ENCODE measurements at regions not wholly inside any gene's neighbourhood (a gene's known extent, or its start where the extent isn't known, plus 50 kb on each side); places are given as distances from the start of the nearest gene placed in this dataset.
"Not testable (repeated sequence)": the region's sequence is repeated elsewhere in the genome, so short reads cannot be mapped to it uniquely, and the experiment has no call there.

DNA sequence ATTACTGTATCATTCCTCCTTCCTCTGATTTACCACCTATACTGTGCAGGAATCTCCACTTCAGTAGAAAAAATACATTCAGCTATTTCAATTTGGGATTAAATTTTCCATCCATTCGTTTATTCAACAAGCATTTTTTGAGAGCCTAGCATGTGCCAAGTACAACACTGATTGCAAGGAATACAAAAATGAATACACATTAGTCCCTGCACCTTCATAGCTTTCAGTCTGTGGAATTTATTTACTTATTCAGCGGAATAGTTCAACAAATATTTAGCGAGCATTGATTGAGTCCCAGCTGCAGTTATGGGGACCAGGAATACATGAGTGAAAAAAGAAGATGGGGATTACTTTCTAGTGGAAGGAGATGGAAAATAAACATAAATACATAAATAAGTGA lies 606.8 kb upstream of the TBL1XR1 start:
- Histone ChIP-seq H4K20me1 (ENCODE audit: control insufficient read depth, insufficient read depth, low read depth, low read length) (no peaks in the 10 kb centered on the region), H3K4me2 (ENCODE audit: low read length) (no peak overlapping the region), H3F3A (ENCODE audit: control insufficient read depth, insufficient read depth) (no peaks in the 10 kb centered on the region), H3K4me1 (ENCODE audit: control insufficient read depth, low read length) (no peaks in the 10 kb centered on the region), H3K79me2 (ENCODE audit: control insufficient read depth, low read length) (no peaks in the 10 kb centered on the region), H3K36me3 (ENCODE audit: control insufficient read depth, low read length) (no peaks in the 10 kb centered on the region), H3K9me2 (replicated peaks; ENCODE audit: control insufficient read depth, low read length) (no peaks in the 10 kb centered on the region), H3K27ac (ENCODE audit: low read depth, low read length) (no peak overlapping the region), H3K9me3 (ENCODE audit: control insufficient read depth, insufficient read depth, low read length) (peaks cover 2% of the 10 kb centered on the region; the same call in 1 of the 2 replicates), H3K4me3 (ENCODE audit: low read length) (no peak overlapping the region), H3K27me3 (ENCODE audit: control insufficient read depth, low read length) (no peaks in the 10 kb centered on the region)
- no peak for TF ChIP-seq EZH2phosphoT487 (IDR thresholded peaks at IDR 0.05; ENCODE audit: borderline replicate concordance, low read length)
- TF ChIP-seq, protein P1, sequence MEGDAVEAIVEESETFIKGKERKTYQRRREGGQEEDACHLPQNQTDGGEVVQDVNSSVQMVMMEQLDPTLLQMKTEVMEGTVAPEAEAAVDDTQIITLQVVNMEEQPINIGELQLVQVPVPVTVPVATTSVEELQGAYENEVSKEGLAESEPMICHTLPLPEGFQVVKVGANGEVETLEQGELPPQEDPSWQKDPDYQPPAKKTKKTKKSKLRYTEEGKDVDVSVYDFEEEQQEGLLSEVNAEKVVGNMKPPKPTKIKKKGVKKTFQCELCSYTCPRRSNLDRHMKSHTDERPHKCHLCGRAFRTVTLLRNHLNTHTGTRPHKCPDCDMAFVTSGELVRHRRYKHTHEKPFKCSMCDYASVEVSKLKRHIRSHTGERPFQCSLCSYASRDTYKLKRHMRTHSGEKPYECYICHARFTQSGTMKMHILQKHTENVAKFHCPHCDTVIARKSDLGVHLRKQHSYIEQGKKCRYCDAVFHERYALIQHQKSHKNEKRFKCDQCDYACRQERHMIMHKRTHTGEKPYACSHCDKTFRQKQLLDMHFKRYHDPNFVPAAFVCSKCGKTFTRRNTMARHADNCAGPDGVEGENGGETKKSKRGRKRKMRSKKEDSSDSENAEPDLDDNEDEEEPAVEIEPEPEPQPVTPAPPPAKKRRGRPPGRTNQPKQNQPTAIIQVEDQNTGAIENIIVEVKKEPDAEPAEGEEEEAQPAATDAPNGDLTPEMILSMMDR (IDR thresholded peaks at IDR 0.05; ENCODE audit: low read depth, low read length, poor library complexity, severe bottlenecking) = no peak

DNA sequence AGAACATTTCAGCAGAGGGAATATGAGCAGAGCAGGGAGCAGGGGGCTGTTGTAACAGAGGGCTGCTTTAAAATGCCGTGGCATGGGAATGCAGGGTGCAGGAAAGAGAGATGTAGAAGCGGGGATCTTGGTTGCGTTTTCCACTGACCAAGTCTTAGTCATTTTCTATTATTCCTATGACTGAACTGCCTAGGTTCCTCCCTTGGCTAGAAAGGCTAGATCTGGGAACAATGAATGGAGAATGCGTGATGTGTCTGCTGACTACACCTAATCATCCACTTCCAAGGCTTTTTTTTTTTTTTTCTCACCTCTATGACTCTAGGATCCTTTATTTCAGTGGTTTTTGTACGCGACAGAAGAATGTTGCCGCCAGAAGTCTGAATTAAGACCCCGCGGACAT lies 607.4 kb upstream of the TBL1XR1 start:
- Histone ChIP-seq H3K36me3 (ENCODE audit: control insufficient read depth, low read length) (no peaks in the 10 kb centered on the region), H3K4me2 (ENCODE audit: low read length) (no peak overlapping the region), H3F3A (ENCODE audit: control insufficient read depth, insufficient read depth) (no peaks in the 10 kb centered on the region), H3K27me3 (ENCODE audit: control insufficient read depth, low read length) (no peaks in the 10 kb centered on the region), H3K9me3 (ENCODE audit: control insufficient read depth, insufficient read depth, low read length) (peaks cover 2% of the 10 kb centered on the region; the same call in 1 of the 2 replicates), H3K9me2 (replicated peaks; ENCODE audit: control insufficient read depth, low read length) (no peaks in the 10 kb centered on the region), H3K27ac (ENCODE audit: low read depth, low read length) (no peak overlapping the region), H3K79me2 (ENCODE audit: control insufficient read depth, low read length) (no peaks in the 10 kb centered on the region), H4K20me1 (ENCODE audit: control insufficient read depth, insufficient read depth, low read depth, low read length) (no peaks in the 10 kb centered on the region), H3K4me1 (ENCODE audit: control insufficient read depth, low read length) (no peaks in the 10 kb centered on the region), H3K4me3 (ENCODE audit: low read length) (no peak overlapping the region)
- TF ChIP-seq EZH2phosphoT487 (IDR thresholded peaks at IDR 0.05; ENCODE audit: borderline replicate concordance, low read length) = no peak
- TF ChIP-seq, protein P1 (IDR thresholded peaks at IDR 0.05; ENCODE audit: low read depth, low read length, poor library complexity, severe bottlenecking) = no peak

DNA sequence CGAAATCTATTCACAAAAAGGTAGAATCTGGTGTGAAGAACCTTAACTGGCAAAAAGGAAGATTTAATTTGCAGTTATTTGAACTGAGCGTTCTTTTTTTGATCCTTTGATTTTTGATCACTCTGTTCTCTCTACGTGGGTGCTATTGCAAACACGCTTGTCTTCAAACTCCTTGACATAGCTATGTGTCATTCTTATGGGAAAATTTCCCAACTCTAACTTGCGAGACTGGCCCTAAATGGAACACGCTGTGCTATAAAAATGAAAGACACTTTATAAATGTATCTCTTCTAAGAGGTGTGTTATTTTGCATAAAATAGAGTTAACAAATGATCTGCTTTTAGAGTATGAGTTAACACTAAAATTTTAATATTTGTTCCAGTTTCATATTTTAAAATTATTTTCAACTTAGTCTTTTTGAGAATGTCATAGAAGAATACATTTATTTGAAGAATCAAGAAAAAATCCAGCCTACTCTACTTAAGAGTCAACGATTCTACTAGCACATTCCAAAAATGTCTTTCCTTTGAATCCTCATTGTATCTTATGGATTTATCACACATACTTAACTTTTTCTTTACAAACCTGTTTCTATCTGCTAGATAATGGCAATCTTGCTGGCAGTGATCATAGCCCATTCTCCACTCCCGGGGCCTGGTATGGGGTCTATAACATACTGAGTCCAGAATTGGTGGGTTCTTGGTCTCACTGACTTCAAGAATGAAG lies 610.0 kb upstream of the TBL1XR1 start:
- no peaks in the 10 kb centered on the region for H3K27me3 ChIP-seq (ENCODE audit: control insufficient read depth, low read length)
- H3K4me2 ChIP-seq (ENCODE audit: low read length) = no peak overlapping the region
- no peak for TF ChIP-seq EZH2phosphoT487 (IDR thresholded peaks at IDR 0.05; ENCODE audit: borderline replicate concordance, low read length)
- TF ChIP-seq, protein P1 (IDR thresholded peaks at IDR 0.05; ENCODE audit: low read depth, low read length, poor library complexity, severe bottlenecking) = no peak
- peaks cover 18% of the 10 kb centered on the region for H3K4me1 ChIP-seq (ENCODE audit: control insufficient read depth, low read length)
- H3K79me2 ChIP-seq (ENCODE audit: control insufficient read depth, low read length) = no peaks in the 10 kb centered on the region
- H3K4me3 ChIP-seq (ENCODE audit: low read length) = no peak overlapping the region
- H3K9me3 ChIP-seq (ENCODE audit: control insufficient read depth, insufficient read depth, low read length) = peaks cover 2% of the 10 kb centered on the region; the same call in 1 of the 2 replicates
- no peaks in the 10 kb centered on the region for H3K36me3 ChIP-seq (ENCODE audit: control insufficient read depth, low read length)
- H4K20me1 ChIP-seq (ENCODE audit: control insufficient read depth, insufficient read depth, low read depth, low read length) = no peaks in the 10 kb centered on the region
- no peak overlapping the region for H3K27ac ChIP-seq (ENCODE audit: low read depth, low read length)
- peaks cover 4% of the 10 kb centered on the region; the same call in 1 of the 2 replicates for H3F3A ChIP-seq (ENCODE audit: control insufficient read depth, insufficient read depth)
- no peaks in the 10 kb centered on the region for H3K9me2 ChIP-seq (replicated peaks; ENCODE audit: control insufficient read depth, low read length)

DNA sequence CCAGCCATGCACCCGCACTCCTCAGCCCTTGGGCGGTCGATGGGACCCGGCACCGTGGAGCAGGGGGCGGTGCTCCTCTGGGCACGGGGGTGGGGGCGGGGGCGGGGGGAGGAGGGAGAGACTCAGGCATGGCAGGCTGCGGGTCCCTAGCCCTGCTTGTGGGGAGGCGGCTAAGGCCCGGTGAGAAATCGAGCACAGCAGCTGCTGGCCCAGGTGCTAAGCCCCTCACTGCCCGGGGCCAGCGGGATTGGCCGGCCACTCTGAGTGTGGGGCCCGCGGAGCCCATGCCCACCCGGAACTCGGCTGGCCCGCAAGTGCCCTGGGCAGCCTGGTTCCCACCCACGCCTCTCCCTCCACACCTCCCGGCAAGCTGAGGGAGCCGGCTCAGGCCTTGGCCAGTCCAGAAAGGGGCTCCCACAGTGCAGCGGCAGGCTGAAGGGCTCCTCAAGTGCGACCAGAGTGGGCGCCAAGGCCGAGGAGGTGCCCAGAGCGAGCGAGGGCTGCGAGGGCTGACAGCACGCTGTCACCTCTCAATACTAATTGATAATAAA lies 611.7 kb upstream of the TBL1XR1 start:
- H3K36me3 ChIP-seq (ENCODE audit: control insufficient read depth, low read length); H3K4me2 ChIP-seq (ENCODE audit: low read length); H3K27ac ChIP-seq (ENCODE audit: low read depth, low read length); H3F3A ChIP-seq (ENCODE audit: control insufficient read depth, insufficient read depth); H3K9me2 ChIP-seq (replicated peaks; ENCODE audit: control insufficient read depth, low read length); H3K9me3 ChIP-seq (ENCODE audit: control insufficient read depth, insufficient read depth, low read length); H4K20me1 ChIP-seq (ENCODE audit: control insufficient read depth, insufficient read depth, low read depth, low read length); H3K79me2 ChIP-seq (ENCODE audit: control insufficient read depth, low read length); H3K4me3 ChIP-seq (ENCODE audit: low read length); H3K27me3 ChIP-seq (ENCODE audit: control insufficient read depth, low read length): not testable (repeated sequence)
- H3K4me1 ChIP-seq (ENCODE audit: control insufficient read depth, low read length) = peaks cover 18% of the 10 kb centered on the region
